HCT116 (cell line): ENCODE measurements at regions not wholly inside any gene's neighbourhood (a gene's known extent, or its start where the extent isn't known, plus 50 kb on each side); places are given as distances from the start of the nearest gene placed in this dataset.

Experiments
- CEBPB ChIP-seq: IDR thresholded peaks from 2 replicates; pipeline ENCODE4 v1.6.1; 2012; ENCODE audit warnings: low read depth
- EZH2 ChIP-seq: fragments of 200-600 bp; sonication (generic); IDR thresholded peaks from 2 replicates; pipeline ENCODE4 v1.6.1; 2017; ENCODE audit warnings: antibody characterized with exemption, mixed run types
- FOSL1 ChIP-seq: IDR thresholded peaks from 2 replicates; pipeline ENCODE4 v1.6.1; 2012; ENCODE audit warnings: low read depth
- YY1 ChIP-seq: IDR thresholded peaks from 2 replicates; pipeline ENCODE4 v1.6.1; 2011; ENCODE audit warnings: low read length, low read depth, moderate library complexity, mild to moderate bottlenecking; ENCODE audit not compliant: insufficient replicate concordance; ENCODE audit errors: extremely low read depth
- TF ChIP-seq, protein P1 (sequence below), 3 experiments: fragments of 200-600 bp in 1 of 3; sonication (generic) in 1 of 3; IDR thresholded peaks in 2 of 3; conservative IDR thresholded peaks in 1 of 3; 2 replicates each; pipeline ENCODE4 v1.5.1; 2012 to 2017; ENCODE audit warnings: low read depth in 2 of 3, low read length in 2 of 3, antibody characterized with exemption in 1 of 3, borderline replicate concordance in 1 of 3, control low read depth in 1 of 3, mild to moderate bottlenecking in 1 of 3, mixed read lengths in 1 of 3, mixed run types in 1 of 3, moderate library complexity in 1 of 3; ENCODE audit not compliant: insufficient read depth in 1 of 3
- TF ChIP-seq, protein P2 (sequence below): IDR thresholded peaks from 2 replicates; pipeline ENCODE4 v1.6.1; 2012; ENCODE audit warnings: low read depth

DNA sequence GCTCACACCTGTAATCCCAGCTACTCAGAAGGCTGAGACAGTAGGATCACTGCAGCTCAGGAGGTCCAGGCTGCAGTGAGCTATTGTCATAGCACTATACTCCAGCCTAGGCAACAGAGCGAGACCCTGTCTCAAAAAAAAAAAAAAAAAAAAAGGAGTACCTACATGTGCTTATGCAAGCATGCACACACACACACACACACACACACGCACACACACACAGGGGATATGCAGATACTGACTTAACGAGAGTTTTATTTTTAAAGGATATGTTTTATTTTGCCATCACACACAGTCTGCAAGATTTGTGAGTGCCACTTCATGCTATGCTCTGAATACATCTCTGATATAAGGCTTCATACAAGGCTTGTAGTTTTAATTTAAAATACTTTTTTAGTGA lies 479.3 kb downstream of the NEBL start:
- TF ChIP-seq EZH2 (no peak), FOSL1 (no peak), YY1 (no peak), CEBPB (no peak)
- TF ChIP-seq, protein P1, sequence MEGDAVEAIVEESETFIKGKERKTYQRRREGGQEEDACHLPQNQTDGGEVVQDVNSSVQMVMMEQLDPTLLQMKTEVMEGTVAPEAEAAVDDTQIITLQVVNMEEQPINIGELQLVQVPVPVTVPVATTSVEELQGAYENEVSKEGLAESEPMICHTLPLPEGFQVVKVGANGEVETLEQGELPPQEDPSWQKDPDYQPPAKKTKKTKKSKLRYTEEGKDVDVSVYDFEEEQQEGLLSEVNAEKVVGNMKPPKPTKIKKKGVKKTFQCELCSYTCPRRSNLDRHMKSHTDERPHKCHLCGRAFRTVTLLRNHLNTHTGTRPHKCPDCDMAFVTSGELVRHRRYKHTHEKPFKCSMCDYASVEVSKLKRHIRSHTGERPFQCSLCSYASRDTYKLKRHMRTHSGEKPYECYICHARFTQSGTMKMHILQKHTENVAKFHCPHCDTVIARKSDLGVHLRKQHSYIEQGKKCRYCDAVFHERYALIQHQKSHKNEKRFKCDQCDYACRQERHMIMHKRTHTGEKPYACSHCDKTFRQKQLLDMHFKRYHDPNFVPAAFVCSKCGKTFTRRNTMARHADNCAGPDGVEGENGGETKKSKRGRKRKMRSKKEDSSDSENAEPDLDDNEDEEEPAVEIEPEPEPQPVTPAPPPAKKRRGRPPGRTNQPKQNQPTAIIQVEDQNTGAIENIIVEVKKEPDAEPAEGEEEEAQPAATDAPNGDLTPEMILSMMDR (IDR thresholded peaks at IDR 0.05 in 2 of 3, conservative IDR thresholded peaks at IDR 0.05 in 1 of 3; ENCODE audit: borderline replicate concordance in 1 of 3, insufficient read depth in 1 of 3, low read depth in 2 of 3, low read length in 2 of 3): no peak
- TF ChIP-seq, protein P2, sequence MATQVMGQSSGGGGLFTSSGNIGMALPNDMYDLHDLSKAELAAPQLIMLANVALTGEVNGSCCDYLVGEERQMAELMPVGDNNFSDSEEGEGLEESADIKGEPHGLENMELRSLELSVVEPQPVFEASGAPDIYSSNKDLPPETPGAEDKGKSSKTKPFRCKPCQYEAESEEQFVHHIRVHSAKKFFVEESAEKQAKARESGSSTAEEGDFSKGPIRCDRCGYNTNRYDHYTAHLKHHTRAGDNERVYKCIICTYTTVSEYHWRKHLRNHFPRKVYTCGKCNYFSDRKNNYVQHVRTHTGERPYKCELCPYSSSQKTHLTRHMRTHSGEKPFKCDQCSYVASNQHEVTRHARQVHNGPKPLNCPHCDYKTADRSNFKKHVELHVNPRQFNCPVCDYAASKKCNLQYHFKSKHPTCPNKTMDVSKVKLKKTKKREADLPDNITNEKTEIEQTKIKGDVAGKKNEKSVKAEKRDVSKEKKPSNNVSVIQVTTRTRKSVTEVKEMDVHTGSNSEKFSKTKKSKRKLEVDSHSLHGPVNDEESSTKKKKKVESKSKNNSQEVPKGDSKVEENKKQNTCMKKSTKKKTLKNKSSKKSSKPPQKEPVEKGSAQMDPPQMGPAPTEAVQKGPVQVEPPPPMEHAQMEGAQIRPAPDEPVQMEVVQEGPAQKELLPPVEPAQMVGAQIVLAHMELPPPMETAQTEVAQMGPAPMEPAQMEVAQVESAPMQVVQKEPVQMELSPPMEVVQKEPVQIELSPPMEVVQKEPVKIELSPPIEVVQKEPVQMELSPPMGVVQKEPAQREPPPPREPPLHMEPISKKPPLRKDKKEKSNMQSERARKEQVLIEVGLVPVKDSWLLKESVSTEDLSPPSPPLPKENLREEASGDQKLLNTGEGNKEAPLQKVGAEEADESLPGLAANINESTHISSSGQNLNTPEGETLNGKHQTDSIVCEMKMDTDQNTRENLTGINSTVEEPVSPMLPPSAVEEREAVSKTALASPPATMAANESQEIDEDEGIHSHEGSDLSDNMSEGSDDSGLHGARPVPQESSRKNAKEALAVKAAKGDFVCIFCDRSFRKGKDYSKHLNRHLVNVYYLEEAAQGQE: no peak
